Erythroblast (primary cell): ENCODE measurements at regions not wholly inside any gene's neighbourhood (a gene's known extent, or its start where the extent isn't known, plus 50 kb on each side); places are given as distances from the start of the nearest gene placed in this dataset.

Source experiments
- GATA1 ChIP-seq: IDR thresholded peaks from 2 replicates; pipeline ENCODE4 v1.6.1; 2011; ENCODE audit warnings: low read depth, mild to moderate bottlenecking, control low read depth, low read length, moderate library complexity
- POLR2A ChIP-seq: IDR thresholded peaks from 2 replicates; pipeline ENCODE4 v1.6.1; 2011; ENCODE audit warnings: mild to moderate bottlenecking, low read length

DNA sequence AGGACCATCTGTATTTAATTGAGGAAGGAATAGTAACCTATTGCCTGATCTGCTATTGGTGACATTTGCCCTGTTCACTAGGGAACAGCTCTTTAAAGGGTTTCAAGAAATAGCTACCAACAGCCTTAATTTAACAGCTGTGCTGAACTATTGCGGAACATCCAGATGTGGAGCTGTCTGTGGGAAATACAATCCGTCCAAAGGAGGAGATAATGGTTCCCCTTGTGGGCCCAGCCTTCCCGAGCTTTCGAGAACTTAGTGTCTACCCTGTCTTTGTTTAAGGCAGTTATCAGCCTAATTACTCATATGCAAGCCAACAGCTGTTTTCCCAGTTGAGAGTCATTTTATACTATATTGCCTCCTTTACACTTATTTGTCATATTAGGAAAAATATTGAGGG is 398.6 kb downstream of the WDR72 start:
- no peak for TF ChIP-seq POLR2A
- TF ChIP-seq GATA1, result no peak
